HCT116 (cell line): ENCODE measurements at regions not wholly inside any gene's neighbourhood (a gene's known extent, or its start where the extent isn't known, plus 50 kb on each side); places are given as distances from the start of the nearest gene placed in this dataset.

Source experiments
- CTCF ChIP-seq, 3 experiments: fragments of 200-600 bp in 1 of 3; sonication (generic) in 1 of 3; IDR thresholded peaks in 2 of 3; conservative IDR thresholded peaks in 1 of 3; 2 replicates each; pipeline ENCODE4 v1.5.1; 2012 to 2017; ENCODE audit warnings: low read depth in 2 of 3, low read length in 2 of 3, antibody characterized with exemption in 1 of 3, borderline replicate concordance in 1 of 3, control low read depth in 1 of 3, mild to moderate bottlenecking in 1 of 3, mixed read lengths in 1 of 3, mixed run types in 1 of 3, moderate library complexity in 1 of 3; ENCODE audit not compliant: insufficient read depth in 1 of 3
- RAD21 ChIP-seq: IDR thresholded peaks from 2 replicates; pipeline ENCODE4 v1.6.1; 2012; ENCODE audit warnings: low read depth, mild to moderate bottlenecking
- SRF ChIP-seq: IDR thresholded peaks from 2 replicates; pipeline ENCODE4 v1.6.1; 2012; ENCODE audit warnings: low read depth

- TF ChIP-seq RAD21 = no peak
- no peak for TF ChIP-seq CTCF (IDR thresholded peaks at IDR 0.05 in 2 of 3, conservative IDR thresholded peaks at IDR 0.05 in 1 of 3; ENCODE audit: borderline replicate concordance in 1 of 3, insufficient read depth in 1 of 3, low read depth in 2 of 3, low read length in 2 of 3)
- TF ChIP-seq SRF = no peak
Observed at GRCh38 chr3:43818229-43818628, 127.5 kb downstream of the ABHD5 start.
